HG02938 (cell line): ENCODE measurements at regions not wholly inside any gene's neighbourhood (a gene's known extent, or its start where the extent isn't known, plus 50 kb on each side); places are given as distances from the start of the nearest gene placed in this dataset.

Source experiments
- ATAC-seq: cut with Tn5 transposase; IDR thresholded peaks from one replicate; pipeline ENCODE4 v1.9.1; 2021; ENCODE audit warnings: mild to moderate bottlenecking, moderate library complexity; ENCODE audit not compliant: unreplicated experiment

DNA sequence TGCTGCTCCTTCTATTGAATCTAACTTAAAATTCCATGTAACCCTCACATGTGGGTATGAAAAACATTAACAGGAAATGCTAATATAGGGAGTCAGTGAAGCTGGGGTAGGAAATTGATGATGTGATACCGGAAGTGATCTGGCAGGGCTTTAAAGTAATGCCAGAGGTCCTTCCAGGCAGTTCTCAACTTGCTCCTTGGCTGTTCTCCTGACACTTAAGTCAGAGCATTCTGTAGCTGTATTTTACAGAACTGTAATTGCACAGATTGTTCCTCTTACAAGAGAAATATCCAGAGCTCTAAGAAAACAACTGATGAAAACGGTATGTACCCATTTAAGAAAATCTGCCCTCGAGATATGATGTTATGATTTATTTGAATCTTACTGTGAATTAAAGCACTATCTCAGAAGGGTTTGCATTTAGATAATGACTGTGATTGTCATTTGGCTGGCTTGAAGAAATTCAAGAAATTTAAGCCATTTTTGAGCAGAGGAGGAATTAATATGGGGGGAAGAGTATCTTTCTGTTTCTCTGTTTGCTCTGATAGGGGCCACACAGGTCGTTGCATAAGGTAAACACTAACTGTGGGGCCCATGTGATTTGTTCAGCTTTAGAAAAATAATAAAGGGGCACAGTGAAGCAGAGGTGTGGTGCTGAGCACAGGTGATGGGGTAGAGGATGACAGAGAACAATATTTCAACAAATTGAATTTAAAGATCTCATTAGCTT is 88.4 kb downstream of the BBS10 start:
- ATAC-seq = no peak

DNA sequence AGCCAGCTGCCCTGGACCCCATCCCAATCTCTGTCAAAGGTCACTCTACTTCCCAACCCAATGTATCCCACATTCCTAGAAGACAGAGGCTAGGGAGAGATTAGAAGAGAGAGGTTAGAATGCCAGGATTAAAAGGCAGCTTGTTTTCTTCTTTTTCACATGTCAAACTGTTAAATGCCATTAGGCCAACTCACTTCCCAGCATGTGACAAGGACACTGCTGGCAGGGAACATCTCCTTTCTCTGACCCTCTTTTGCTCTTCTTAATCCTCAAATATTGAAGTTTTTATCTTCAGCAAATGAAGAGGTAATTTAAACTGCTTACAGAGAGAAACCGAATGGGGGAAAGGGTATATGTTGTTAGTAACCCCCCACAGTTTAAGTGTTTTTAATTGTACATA is 89.1 kb downstream of the BBS10 start:
- no peak for ATAC-seq

- ATAC-seq = no peak
Observed at GRCh38 chr12:76256904-76257303, 91.3 kb downstream of the BBS10 start.

- ATAC-seq = no peak
Observed at GRCh38 chr12:76256321-76256720, 91.9 kb downstream of the BBS10 start.

GRCh38 chr12:76255692-76256091 is 92.5 kb downstream of the BBS10 start:
- no peak for ATAC-seq

GRCh38 chr12:76255281-76255680 is 92.9 kb downstream of the BBS10 start:
- no peak for ATAC-seq

DNA sequence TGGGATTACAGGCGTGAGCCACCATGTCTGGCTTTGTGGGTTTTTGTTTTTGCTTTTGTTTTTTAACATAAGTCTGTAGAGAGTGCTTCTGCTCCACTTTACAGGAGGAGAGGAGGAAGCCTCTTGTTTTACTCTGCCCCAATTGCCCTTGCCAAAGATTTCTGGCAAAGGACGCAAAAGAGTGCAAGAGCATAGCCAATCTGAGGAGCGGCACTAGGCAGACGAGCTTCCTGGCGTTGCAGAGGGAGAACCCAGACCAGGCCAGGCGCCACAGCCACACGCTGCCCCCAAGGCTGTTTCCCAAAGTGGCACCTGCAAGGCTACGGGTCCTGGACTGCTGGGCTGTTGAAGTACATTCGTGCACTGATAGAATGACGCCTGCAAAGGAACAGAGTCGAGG is 96.2 kb downstream of the BBS10 start:
- ATAC-seq = no peak

DNA sequence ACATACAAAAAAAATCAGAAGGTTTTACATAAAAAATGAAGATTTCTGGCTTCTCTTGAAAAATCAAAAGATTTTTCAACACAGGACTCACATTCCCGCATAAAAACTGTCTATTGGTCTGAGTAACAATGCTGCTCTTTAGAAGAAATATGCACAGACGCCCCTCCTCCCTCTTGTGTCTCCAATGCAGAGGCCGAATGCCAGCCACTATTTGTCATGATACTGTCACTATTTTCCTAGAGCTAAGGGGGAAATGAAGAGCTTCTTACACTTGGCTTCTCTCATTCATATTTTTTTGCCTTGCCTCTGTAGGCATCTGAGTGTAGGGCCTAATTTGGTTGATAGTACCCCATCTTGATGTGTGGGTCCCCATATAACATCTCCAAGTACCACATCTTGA is 98.0 kb downstream of the BBS10 start:
- ATAC-seq = no peak

GRCh38 chr12:76249501-76249900 is 98.7 kb downstream of the BBS10 start:
- ATAC-seq = no peak

GRCh38 chr12:76247992-76248391 is 100.2 kb downstream of the BBS10 start:
- no peak for ATAC-seq

DNA sequence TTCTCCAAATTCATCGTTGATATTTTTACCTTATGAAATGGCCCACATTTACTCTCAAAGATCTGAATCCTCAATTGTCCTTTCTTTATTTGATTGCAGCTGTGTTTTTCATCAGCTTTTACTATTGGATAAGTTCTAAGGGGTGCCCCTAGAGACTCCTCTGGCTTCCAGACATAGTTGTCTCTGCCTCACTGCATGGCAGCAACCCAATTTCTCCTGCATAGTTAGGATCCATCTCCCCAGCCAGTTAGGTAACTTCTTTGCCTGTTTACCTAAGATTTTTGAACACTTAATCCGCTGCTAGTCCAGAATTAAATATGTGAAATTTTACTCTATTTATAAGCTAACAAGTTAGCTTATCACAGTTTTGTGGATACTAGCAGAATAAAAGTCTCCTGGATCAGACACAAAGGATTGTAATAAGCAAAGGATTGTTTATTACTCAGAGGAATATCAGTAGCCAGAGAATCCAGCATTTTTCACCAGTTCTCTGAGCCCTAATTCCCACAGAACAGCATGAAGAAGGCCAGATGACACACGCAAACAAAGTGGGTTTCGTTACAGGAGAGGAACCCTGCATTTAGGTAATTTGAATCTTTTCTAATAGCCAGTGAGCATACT is 101.1 kb downstream of the BBS10 start:
- ATAC-seq = no peak

- no peak for ATAC-seq
Observed at GRCh38 chr12:76246611-76247010, 101.6 kb downstream of the BBS10 start.

DNA sequence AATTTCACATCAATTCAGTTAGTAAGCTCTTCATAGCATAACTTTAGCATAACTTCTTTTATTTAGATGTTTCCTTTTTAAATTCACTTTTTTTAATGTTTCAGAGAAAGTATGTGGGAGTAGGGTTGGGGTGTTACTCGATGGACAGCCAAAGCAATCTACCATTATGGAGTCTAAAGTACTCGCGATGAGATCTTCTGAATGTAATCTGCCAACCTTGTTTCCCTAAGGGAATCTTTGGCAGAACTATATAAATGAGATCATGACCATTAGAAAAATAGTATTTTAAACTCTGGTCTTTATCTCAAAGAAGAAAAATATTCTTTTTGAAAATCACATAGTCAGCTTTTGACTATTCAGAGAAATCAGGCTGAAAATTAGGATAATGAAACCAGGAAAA is 103.9 kb downstream of the BBS10 start:
- ATAC-seq = no peak

GRCh38 chr12:76242813-76243550 is 105.2 kb downstream of the BBS10 start:
- ATAC-seq = no peak

DNA sequence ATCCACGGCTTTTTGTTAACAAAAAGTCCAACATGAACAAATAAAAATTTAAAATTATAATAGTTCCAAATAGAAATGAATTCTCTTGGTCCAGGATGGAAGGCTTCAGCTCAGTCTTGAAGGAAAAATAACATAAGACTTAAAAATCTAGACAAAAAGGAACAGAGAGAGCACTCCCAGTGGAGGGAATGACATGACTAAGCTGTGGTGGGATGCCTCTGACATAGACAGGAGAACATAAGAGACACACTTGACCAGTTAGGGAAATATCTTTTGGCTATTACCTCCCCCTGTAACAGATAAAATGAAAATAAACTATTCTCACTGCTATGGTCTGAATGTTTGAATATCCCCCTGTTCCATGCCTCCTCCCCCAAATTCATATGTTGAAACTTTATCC is 106.8 kb downstream of the BBS10 start:
- no peak for ATAC-seq

- ATAC-seq = no peak
Observed at GRCh38 chr12:76240281-76240680, 107.9 kb downstream of the BBS10 start.

- no peak for ATAC-seq
Observed at GRCh38 chr12:76238688-76239087, 109.5 kb downstream of the BBS10 start.

GRCh38 chr12:76237086-76237701 is 111.0 kb downstream of the BBS10 start:
- no peak for ATAC-seq

- no peak for ATAC-seq
Observed at GRCh38 chr12:76236640-76237039, 111.6 kb downstream of the BBS10 start.

- ATAC-seq = no peak
Observed at GRCh38 chr12:76234741-76235140, 113.5 kb downstream of the BBS10 start.

GRCh38 chr12:76232013-76232412 is 116.2 kb downstream of the BBS10 start:
- ATAC-seq = no peak

DNA sequence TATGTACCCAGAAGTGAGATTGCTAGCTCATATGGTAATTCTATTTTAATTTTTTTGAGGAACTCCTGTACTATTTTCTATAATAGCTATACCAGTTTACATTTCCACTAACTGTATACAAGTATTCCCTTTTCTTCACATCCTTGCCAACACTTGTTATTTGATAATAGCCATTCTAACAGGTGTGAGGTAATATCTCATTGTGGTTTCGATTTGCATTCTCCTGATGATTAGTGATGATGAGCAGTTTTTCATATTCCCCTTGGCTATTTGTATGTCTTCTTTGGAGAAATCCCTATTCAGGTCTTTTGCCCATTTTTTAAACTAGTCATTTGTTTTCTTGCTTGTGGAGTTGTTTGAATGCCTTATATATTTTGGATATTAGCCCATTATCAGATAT is 121.3 kb downstream of the BBS10 start:
- no peak for ATAC-seq
